ENCODE measurements at regions not wholly inside any gene's neighbourhood (a gene's known extent, or its start where the extent isn't known, plus 50 kb on each side); places are given as distances from the start of the nearest gene placed in this dataset.

DNA sequence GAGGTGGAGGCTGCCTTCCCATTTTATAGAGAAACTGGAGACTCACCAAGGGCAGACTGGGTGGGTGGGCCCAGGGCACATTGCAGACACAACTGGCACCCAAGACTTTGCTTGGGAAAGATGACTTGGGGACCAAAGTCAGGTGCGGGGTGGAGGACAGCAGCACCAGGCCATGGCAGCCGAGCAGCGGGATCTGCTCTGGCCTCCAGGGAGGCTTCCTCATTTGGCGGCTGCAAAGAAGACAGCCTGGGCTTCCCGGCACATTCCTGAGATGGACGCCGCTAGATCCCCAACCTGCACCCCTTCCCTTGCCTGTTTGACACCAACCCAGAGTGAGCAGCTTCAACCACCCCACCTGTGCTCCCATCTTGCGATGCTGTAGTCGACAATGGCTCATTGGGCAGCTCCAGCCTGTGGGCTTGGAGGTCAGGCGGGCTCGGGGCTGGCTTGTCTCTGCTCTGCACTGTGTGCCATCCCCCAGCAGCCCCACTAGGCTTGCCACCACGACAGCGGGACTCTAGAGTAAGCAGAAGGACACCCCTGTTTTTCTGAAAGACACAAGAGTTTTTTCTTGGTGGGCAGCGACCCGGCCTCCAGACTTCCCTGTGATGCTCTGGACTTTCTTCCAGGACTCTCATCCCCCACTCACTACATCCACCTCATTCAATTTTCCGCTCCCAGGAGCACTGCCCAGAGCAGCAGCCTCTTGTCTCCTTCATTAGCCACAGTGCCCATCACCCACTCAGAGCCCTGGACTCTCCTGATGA is 184.9 kb upstream of the CST7 start:
- DNase-seq: no peak

DNA sequence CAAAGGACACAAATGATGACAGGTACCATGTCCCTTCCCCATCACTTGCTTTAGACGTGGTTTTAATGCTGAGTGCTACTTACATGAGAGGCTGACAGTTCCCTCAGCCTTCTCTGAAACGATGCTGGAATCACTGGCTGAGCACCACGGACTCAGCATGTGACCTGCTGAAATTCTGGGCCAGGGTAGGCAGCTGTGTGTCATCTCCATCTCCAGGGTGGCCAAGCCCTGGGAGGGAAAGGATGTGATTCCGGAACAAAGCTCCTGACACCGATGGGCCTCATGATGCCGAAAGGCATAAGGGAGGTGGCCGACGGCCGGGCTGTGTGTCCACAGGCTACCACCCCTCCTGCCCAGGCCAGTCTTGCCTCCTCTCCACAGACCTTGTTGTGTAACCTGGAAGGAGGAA is 184.3 kb upstream of the CST7 start:
- DNase-seq: no peak

DNA sequence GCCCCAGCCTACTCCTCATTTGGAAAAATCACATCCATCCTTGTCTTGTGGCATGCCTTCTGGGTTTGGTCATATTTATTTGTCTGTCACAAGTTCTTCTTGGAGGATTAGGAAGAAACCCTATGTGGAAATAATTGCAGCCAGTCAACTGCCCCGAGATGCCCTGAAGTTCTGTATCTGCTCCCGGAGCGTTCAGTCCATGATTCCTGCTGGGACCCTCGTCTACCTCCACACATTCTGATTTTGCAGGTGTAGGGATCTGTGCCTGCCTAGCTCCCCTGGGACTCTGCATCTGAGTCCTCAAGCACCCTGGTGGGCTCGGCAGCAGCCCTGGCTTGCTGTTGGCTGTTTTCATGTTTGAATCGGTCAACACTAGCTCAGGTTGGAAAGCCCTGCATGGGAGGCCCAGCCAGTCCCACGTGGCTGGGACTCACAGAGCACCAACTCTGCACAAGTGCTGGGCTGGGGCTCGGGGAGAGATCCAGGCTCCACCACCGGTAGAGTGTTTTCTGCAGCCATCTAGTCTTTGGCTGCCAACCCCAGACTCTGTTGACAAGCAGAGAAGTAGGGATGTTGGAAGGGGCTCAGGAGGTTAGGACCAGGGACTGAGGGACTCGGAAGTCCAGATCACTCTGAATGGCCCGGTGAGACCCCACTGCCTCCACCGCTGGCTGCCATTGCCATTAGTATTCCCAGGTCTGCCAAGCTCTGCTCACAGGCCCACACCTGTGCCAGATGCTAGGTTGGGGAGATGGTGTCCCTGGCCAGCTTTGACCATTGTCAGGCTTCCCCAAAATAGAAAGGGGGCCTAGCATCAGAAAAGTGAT is 183.5 kb upstream of the CST7 start:
- DNase-seq: no peak

- no peak for DNase-seq
Observed at GRCh38 chr20:24766143-24766527, 182.9 kb upstream of the CST7 start.

DNA sequence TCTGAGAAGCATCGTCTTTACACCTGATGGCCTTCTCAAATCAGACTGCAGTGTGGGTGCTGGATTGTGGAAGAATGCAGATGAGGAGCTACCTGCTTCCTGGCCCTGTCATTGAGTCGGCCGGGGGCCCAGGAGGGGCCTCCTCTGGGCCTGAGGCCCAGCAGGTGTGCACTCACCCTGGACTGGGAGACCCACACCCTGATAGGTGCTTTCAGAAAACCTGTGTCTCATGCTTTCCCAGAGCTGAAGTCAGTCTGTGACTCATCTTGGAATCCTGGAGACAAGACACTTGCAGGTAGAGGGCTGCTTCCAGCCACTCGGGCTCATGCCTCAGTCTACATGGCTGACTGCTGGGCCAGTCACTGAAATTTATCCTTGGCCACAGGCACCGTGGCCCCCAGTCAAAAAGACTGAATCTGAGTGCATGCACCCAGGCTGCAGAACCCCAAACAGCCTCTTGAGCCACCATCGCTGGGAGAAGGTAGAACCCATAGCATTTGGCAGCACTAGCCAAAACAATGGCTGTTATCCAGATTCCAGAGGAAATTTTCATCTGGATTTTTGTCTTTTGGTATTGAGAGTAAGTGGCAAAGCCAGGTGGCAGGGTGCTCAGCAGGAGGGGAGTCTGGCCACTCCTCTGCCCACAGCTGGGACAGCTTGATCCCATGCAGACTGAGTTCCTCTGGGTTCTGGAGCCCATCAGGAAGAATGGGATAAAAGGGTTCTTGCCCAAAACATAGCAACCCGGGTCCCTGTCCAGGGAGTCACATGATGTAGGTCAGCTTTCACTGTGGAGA is 182.0 kb upstream of the CST7 start:
- no peak for DNase-seq

DNA sequence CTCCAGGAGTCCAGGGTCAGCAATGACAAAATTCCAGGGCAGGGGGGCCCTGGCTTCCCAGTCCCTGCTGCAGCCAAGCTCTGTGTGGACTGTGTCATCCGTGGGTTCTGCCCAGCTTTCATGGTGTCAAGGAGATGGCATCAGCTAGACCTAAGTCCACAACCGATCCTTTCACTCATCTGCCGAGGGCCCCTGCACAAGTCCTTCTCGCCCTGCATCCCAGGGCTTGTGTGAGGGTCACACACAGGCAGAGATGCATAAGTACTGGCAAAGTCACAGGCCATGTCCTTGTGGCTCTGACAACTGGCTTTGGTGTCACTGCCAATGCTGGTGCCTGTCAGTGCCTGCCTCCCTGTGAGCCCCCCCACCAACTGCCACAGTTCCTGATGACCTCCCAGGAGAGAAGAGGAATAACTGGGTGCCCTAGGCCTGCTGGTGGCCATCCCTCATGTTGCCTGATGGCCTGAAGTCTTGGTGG is 181.4 kb upstream of the CST7 start:
- DNase-seq: no peak

GRCh38 chr20:24768201-24768636 is 180.8 kb upstream of the CST7 start:
- peak; percentile 36 for DNase-seq

DNA sequence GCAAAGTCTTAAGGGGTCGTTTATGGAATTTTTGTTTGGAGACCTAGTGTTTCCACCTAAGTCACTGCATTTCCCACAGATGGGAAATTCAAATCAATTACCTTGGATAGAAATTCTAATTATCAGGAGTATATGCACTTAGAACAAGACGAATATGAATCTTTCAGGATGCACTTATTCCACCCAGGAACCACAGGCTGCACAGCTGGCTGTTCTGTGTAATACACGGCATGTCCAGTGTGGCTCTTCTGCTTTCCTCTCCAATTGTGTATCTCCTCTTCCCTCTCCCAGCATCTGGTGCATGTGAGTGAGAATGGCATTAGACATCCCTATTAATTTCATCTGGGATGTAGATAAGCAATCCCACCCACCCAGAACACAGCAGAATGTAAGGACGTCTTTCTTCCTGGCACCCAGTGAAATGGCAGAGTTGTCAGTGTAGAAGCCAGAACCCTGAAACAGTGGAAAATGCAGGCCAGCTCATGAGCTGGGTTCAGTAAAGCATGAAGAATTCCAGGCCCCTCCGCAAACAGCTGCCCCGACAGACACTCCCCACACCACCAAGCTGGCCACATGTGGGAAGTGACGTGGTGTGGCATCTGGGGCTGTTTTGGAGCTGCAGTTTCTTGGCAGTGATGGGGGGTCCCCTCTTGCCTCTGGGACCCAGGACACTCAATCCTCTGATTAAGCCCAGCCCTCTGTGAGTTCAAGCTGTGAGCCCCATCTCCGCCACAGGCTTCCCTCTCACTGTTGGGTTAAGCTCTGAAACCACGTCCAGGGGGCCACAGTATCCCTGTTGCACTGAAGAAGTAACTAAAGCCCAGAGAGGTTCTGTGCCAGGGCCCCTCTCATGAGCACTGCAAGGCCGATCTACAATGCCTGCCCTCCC is 180.1 kb upstream of the CST7 start:
- DNase-seq: no peak

GRCh38 chr20:24769878-24770627 is 179.0 kb upstream of the CST7 start:
- DNase-seq: no peak

GRCh38 chr20:24770628-24771541 is 178.2 kb upstream of the CST7 start:
- DNase-seq: no peak

DNA sequence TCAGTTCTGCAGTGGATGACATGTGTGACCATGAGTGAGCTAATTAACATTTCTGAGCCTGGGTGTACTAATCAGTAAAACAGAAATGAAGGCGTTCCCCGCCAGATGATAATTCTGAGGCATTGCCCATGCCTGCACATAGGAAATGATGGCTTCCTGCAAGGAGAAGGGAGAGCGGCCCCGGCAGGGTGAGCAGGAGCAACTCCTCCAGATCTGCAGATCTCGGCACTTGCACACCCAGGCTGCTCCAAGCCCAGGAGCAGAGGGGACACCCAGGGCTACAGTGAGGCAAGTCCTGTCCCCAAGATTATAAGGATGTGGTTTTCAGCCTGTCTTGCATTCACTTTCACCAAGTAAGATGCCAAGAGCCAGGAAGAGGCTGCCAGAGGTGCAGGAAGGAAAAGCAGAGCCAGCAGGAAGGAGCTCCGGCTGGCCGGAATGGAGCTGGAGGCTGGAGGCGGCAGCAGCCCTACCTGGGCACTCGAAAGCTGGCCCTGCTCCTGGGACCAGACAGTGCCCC is 177.5 kb upstream of the CST7 start:
- no peak for DNase-seq

GRCh38 chr20:24772667-24773066 is 176.4 kb upstream of the CST7 start:
- DNase-seq: no peak

DNA sequence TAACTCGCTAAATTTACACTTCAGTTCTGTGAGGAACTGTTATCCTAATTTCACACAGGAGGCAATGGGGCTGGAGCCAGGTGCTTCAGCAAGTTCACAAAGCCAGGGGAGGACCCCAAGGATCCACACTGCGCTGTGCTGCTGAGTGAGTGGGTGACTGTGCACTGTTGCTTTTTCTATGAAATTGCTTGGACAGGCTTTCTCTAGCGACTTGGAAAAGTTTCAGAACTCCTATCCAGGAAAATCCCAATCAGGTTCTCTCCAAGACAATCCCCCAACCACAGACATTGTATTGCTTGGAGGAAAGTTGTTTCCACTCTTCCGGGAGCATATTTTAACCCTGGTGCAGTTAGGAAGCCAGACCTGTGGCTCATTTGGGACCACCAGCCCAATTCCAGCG is 175.9 kb upstream of the CST7 start:
- DNase-seq: peak; percentile 63

GRCh38 chr20:24773751-24774201 is 175.3 kb upstream of the CST7 start:
- DNase-seq: peak; percentile 96

GRCh38 chr20:24775966-24776365 is 173.1 kb upstream of the CST7 start:
- no peak for DNase-seq

- no peak for DNase-seq
Observed at GRCh38 chr20:24776755-24777271, 172.3 kb upstream of the CST7 start.

DNA sequence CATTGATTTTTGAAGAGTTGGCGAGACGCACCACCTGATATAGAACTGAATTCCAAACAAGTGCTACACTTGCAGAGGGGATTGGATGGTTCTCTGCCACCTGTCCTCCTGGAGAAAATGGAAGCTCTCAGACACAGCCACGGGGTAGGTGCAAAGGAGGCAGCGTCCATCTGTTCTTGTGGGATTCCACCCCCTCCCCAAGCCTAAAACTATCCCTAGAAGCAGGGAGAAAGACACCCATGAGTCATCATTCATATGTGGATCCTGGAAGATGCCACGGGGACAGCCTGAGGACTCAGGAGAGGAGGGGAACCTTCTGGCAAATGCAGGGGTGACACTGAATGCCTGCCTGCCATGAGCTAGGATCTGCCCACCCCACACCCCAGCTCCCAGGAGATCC is 171.3 kb upstream of the CST7 start:
- peak; percentile 14 for DNase-seq

GRCh38 chr20:24778585-24779031 is 170.5 kb upstream of the CST7 start:
- DNase-seq: no peak

DNA sequence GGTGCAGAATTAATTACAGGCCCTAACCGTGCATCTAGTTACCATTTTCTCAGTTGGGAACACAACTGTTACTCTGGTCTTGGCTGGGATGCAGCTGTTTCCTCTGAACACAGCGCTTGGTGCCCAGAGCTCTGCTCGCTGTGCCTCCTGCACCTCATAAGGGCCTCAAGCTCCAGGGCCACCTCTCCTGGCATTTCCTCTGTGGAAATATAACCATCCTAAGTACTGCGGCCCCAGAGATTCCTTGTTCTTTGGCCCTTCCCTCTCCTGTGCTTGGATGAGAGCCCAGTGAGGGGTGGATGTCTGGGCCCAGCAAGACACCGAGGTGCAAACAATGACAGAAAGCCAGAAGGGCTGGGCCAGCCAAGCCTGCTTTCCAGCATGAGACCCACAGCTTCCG is 169.9 kb upstream of the CST7 start:
- peak; percentile 14 for DNase-seq

GRCh38 chr20:24779946-24780345 is 169.1 kb upstream of the CST7 start:
- no peak for DNase-seq

Measured in fibroblast of upper back skin (primary cell).